AG09309 (cell line): ENCODE measurements at regions not wholly inside any gene's neighbourhood (a gene's known extent, or its start where the extent isn't known, plus 50 kb on each side); places are given as distances from the start of the nearest gene placed in this dataset.
"Not testable (repeated sequence)": the region's sequence is repeated elsewhere in the genome, so short reads cannot be mapped to it uniquely, and the experiment has no call there.

ENCODE experiments used
- DNase-seq: peaks from one replicate; pipeline ENCODE4 v3.0.0-alpha.2; 2010; ENCODE audit warnings: low read depth
- H3K4me3 ChIP-seq: 2 replicates; pipeline ENCODE4 v1.5.1; 2011; ENCODE audit warnings: mild to moderate bottlenecking, low read depth, low read length, moderate library complexity; ENCODE audit not compliant: control insufficient read depth
- CTCF ChIP-seq: IDR thresholded peaks from 2 replicates; pipeline ENCODE4 v1.5.1; 2011; ENCODE audit warnings: mild to moderate bottlenecking, low read depth, low read length, inconsistent platforms; ENCODE audit not compliant: insufficient read depth, control insufficient read depth; ENCODE audit errors: missing control alignments

GRCh38 chr7:23928418-23928775 lies 218.4 kb downstream of the STK31 start:
- no peak for TF ChIP-seq CTCF
- no peak overlapping the region for H3K4me3 ChIP-seq
- no peak for DNase-seq

- DNase-seq, result no peak
- H3K4me3 ChIP-seq, result no peak overlapping the region
- TF ChIP-seq CTCF, result no peak
Measured at GRCh38 chr7:23930312-23930711, 220.3 kb downstream of the STK31 start.

GRCh38 chr7:23931633-23932032 lies 221.6 kb downstream of the STK31 start:
- H3K4me3 ChIP-seq, result no peak overlapping the region
- TF ChIP-seq CTCF, result no peak
- DNase-seq, result no peak

GRCh38 chr7:23938215-23938614 lies 228.2 kb downstream of the STK31 start:
- TF ChIP-seq CTCF, result no peak
- no peak overlapping the region for H3K4me3 ChIP-seq
- DNase-seq, result no peak

- no peak for DNase-seq
- TF ChIP-seq CTCF, result peak; percentile 16
- no peak overlapping the region for H3K4me3 ChIP-seq
Measured at GRCh38 chr7:23938937-23939552, 229.0 kb downstream of the STK31 start.

- H3K4me3 ChIP-seq, DNase-seq: not testable (repeated sequence)
Measured at GRCh38 chr7:23939747-23940146, 229.7 kb downstream of the STK31 start.

- no peak for DNase-seq
- no peak overlapping the region for H3K4me3 ChIP-seq
- TF ChIP-seq CTCF, result no peak
Measured at GRCh38 chr7:23941551-23941950, 231.5 kb downstream of the STK31 start.

- no peak for DNase-seq
- H3K4me3 ChIP-seq, result no peak overlapping the region
- TF ChIP-seq CTCF, result no peak
Measured at GRCh38 chr7:23942032-23942431, 232.0 kb downstream of the STK31 start.
